Hippocampal formation (tissue), 2 donors: ENCODE measurements at regions not wholly inside any gene's neighbourhood (a gene's known extent, or its start where the extent isn't known, plus 50 kb on each side); places are given as distances from the start of the nearest gene placed in this dataset.

ENCODE experiments used
- DNase-seq, 2 donors: peaks; one replicate each; lab custom pipeline; 2025; lab: John Stamatoyannopoulos, UW

DNA sequence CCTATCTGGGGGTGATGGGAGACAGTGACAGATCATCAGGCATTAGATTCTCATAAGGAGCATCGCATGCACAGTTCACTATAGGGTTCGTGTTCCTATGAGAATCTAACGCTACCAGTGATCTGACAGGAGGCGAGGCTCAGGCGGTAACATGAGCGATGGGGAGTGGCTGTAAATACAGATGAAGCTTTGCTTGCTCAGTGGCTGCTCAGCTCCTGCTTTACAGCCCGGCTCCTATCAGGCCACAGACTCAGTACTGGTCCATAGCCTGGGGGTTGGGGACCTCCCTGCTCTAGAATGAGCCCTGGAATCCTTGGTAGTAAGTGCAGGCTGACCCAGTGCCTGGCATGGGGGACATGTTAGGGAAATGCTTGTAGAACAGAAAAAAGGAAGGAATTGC is 426.0 kb downstream of the TYW1 start:
- DNase-seq, result no peak

- DNase-seq, result no peak
Observed at GRCh38 chr7:67423065-67423464, 426.4 kb downstream of the TYW1 start.

- DNase-seq, result no peak
Observed at GRCh38 chr7:67426654-67427053, 430.0 kb downstream of the TYW1 start.

GRCh38 chr7:67429735-67430134 is 433.1 kb downstream of the TYW1 start:
- no peak for DNase-seq

GRCh38 chr7:67432536-67433234 is 436.1 kb downstream of the TYW1 start:
- no peak for DNase-seq

GRCh38 chr7:67435894-67436535 is 439.4 kb downstream of the TYW1 start:
- no peak for DNase-seq

GRCh38 chr7:67438198-67438882 is 441.7 kb downstream of the TYW1 start:
- no peak for DNase-seq

DNA sequence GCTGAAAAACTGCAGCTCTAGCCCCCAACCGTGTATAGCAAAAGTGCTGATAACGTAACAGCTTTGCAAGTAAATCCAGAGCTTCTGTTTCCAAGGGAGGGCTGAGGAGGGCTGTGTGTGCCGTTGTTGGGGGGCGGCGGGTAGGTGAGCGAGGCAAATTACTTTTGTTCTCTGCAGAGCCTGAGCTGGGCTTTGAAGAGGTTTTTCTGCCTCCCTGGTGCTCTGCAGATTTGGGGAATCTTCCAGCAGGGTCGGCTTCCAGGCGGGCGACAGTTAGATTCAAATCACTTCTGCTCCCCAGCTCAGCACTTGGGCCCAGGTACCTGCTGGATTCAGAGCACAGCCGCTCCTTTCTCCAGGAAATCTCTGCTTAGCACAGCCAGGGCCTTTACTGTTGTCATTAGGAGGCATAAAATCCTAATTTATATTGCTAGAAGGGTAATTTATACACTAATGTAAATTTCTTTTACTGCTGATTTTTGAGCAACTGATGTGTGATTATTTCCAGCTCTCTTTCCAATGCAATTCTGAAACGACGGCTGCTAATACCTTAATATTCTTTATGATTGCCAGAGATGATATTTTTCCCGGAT is 442.4 kb downstream of the TYW1 start:
- no peak for DNase-seq

GRCh38 chr7:67440321-67440720 is 443.7 kb downstream of the TYW1 start:
- no peak for DNase-seq

DNA sequence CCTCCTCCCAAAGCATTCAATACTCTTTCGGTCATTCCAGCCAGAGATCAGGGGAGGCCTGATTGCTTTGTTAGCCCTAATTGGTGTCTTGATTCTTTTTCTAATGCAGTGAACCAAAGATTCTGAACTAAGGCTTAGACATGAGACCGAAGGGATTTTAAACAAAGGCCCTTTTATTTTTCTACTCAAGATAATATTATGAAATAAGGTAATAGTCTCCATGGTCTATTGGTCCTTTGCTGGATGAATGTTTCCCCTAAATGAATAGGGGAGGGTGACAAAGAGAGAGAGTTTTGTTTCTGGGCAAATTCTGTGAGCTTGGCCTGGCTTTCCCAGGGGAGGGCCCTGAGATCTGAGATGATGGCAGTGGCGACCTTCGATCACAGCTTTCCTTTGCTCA is 449.1 kb downstream of the TYW1 start:
- no peak for DNase-seq

- DNase-seq, result no peak
Observed at GRCh38 chr7:67447297-67447696, 450.7 kb downstream of the TYW1 start.

GRCh38 chr7:67448271-67448670 is 451.6 kb downstream of the TYW1 start:
- DNase-seq, result no peak

GRCh38 chr7:67450171-67450570 is 453.5 kb downstream of the TYW1 start:
- no peak for DNase-seq

- DNase-seq, result no peak
Observed at GRCh38 chr7:67451306-67451705, 454.7 kb downstream of the TYW1 start.

DNA sequence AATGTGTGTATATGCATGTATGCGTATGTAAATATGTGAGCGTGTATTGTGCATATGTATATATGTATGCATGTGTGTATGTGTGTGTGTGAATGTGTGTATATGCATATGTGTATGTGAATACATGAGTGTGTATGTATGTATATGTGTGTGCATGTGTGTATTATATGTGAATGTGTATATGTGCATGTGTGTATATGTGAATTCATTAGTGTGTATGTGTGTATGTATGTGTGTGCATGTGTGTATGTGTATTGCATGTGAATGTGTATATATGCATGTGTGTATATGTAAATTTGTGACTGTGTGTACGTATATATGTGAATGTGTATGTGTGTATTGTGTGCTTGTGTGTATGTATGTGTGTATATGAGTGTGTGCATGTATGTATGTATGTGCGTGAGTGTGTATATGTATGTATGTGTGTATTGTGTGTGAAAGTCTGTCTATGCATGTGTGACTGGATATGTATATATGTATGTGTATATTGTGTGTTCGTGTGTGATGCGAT is 455.9 kb downstream of the TYW1 start:
- DNase-seq, result no peak

GRCh38 chr7:67453580-67454380 is 457.1 kb downstream of the TYW1 start:
- no peak for DNase-seq

DNA sequence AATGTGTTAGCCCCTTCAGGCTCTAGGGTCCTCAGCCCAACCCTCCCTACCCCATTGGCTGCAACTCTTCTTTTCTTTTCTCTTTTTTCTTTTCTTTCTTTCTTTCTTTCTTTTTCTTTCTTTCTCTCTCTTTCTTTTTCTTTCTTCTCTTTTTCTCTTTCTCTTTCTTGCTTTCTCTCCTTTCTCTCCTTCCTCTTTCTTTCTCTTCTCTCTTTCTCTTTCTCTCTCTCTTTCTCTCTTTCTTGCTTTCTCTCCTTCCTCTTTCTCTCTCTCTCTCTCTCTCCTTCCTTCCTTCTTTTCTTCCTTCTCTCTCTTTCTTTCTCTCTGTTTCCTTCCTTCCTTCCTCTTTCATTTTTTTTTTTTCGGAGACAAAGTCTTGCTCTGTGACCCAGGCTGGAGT is 458.9 kb downstream of the TYW1 start:
- DNase-seq, result no peak

DNA sequence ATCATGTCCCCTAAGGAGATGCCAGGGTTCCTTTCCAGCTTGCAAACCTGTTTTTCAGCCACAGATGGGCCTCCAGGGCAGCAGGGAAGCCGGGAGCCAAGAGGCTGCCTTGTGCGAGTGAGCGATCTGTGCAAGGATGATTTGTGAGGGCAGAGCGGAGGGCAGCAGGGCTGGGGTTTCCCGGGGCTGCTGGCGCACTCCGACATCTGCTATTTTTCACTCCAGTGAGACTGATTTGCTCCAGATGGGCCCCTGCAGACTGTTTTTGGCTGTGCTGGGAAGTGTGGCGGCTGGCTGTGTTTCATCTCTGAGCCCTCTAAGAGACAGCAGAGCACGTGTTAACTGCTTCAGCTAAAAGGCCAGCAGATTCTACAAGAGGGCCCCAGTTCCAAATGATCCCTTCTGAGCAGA is 466.2 kb downstream of the TYW1 start:
- peak; percentile 1 to 2 for DNase-seq

DNA sequence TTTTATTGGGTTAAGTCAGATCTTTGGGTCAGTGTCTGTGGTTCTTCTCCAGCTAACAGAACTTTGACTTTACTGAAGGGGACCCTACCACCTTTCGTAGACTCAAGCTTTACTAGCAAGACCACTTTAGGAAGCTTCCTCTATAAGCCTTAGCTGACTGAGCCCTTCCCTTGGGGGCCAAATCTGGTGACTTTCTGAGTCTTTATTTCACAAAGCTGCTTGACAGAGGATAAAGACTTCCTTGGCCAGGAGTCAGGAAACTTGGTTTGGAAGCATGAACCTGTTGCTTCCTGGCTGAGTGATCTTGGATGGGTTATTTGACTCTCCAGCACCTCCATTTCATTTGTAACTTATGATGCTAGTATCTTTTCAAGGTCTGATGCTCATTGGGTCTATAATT is 466.7 kb downstream of the TYW1 start:
- no peak for DNase-seq

DNA sequence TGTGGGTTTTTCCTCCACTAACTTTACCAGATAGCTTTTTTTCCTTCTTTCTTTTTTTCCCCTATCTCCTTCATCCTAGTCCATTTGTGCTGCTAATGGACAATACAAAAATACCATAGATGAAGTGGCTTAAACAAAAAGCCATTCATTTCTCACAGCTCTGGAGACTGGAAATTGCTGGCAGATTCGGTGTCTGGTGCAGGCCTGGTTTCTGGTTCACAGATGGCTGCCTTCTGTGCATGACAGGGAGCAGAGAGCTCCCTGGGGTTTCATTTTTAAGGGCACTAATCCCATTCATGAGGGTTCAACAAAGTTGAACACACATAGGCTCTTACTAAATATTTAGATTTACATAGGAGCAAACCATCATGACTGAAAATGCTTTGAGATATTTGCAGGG is 467.4 kb downstream of the TYW1 start:
- no peak for DNase-seq

DNA sequence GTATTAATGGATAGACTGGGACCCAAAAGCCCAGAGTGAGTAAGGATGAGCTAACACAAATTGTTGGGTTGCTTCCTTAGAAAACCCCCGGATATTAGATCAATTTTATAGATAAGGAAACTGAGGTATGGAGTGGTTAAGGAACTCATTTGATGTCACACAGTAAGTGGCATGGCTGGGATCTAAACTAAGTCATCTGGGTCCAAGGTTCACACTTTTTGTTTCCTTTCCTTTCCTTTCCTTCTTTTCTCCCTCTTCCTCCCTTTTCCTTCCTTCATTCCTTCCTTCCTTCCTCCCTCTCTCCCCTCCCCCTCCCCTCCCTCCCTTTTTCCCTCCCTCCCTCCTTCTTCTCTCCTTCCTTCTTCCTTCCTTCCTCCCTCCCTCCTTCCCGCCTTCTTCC is 469.5 kb downstream of the TYW1 start:
- DNase-seq, result no peak

GRCh38 chr7:67470256-67470751 is 473.7 kb downstream of the TYW1 start:
- peak; percentile 39 to 61 for DNase-seq
